Testis (tissue), 2 donors: ENCODE measurements at regions not wholly inside any gene's neighbourhood (a gene's known extent, or its start where the extent isn't known, plus 50 kb on each side); places are given as distances from the start of the nearest gene placed in this dataset.
A peak's percentile ranks its signal among the peaks of the same experiment; 100 is the strongest.

Source experiments
- DNase-seq: peaks from one replicate; pipeline ENCODE4 v3.0.0-alpha.2; 2019
- H3K27ac ChIP-seq, 2 donors: fragments of 200-600 bp; sonication (generic); one replicate each; pipeline ENCODE4 v1.5.1; 2019
- H3K27me3 ChIP-seq: fragments of 200-600 bp; sonication (generic); one replicate; pipeline ENCODE4 v1.5.1; 2019
- H3K36me3 ChIP-seq: fragments of 200-600 bp; sonication (generic); one replicate; pipeline ENCODE4 v1.5.1; 2017; ENCODE audit warnings: low read depth; ENCODE audit errors: missing control alignments
- H3K4me1 ChIP-seq: fragments of 200-600 bp; sonication (generic); one replicate; pipeline ENCODE4 v1.5.1; 2019
- H3K4me3 ChIP-seq, 2 donors: fragments of 200-600 bp; sonication (generic); one replicate each; pipeline ENCODE4 v1.5.1; 2017 to 2019
- H3K9me3 ChIP-seq: fragments of 200-600 bp; sonication (generic); one replicate; pipeline ENCODE4 v1.5.1; 2017
- POLR2A ChIP-seq: fragments of 450-650 bp; IDR thresholded peaks from one replicate; pipeline ENCODE4 v1.6.1; 2017; ENCODE audit warnings: antibody characterized with exemption, mild to moderate bottlenecking, moderate library complexity
- WGBS, 2 donors: methylation state at CpG; one replicate each; pipeline ENCODE4 v1.1.5; 2018; 5-methylcytosine and 5-hydroxymethylcytosine counted together
- intact Hi-C: fragments of 100-400 bp; cut with DNase I; formaldehyde crosslinking; loops from one replicate; pipeline ENCODE4 v1.15.1; 2023; ENCODE audit warnings: low total_unique reads
- TF ChIP-seq, protein P1 (sequence below), 3 experiments: fragments of 450-650 bp in 2 of 3; fragments of 200-600 bp in 1 of 3; sonication (generic) in 1 of 3; IDR thresholded peaks; one replicate each; pipeline ENCODE4 v1.5.1; 2016 to 2019; ENCODE audit warnings: antibody characterized with exemption in 3 of 3, mild to moderate bottlenecking in 2 of 3, moderate library complexity in 1 of 3

DNA sequence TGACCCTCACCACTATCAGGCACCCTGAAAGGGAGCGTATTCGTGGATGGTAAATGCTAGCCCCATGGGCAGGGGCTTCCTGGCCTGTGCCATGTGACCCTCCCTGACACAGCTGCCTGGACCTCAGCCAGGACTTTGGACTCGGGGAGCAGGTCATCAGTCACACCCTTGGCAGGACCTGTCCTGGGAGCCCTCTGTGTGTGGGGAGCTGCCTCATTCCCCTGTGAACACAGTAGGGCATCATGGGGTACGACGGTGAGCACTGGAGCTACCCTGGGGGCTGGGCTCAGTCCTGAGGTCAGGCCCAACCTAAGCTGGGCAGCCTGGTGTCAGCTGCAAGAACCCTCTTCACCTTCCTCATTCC lies 129.3 kb upstream of the FAM20C start:
- intact Hi-C loops: no loop called here

DNA sequence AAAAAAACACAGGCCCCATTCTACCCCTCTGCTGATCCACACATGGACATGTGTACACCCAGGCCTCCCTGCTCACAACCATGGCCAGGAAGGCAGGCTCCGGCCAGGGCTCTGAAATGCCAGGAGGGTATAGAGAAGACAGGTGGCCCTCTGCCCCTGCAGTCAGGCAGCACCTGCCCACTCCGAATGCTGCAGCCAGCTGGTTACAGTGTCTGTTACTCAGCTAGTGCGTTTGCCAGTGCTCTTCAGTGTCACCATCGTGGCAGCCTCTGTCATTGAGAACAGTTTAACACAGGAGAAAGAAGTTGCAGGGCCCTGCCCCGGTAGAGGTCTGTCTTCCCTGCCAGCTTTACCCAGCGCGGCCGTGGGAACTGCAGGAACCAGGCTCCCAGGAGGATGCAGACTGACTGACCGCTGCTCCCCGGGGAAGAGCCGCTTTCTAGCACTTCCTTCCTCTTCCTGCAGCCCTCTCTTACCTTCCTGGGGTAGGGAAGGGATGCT lies 128.8 kb upstream of the FAM20C start:
- Histone ChIP-seq H3K4me3 (no peak overlapping the region), H3K27me3 (no peaks in the 10 kb centered on the region), H3K4me1 (peaks cover 4% of the 10 kb centered on the region), H3K9me3 (no peaks in the 10 kb centered on the region), H3K36me3 (no peaks in the 10 kb centered on the region), H3K27ac (no peak overlapping the region)
- 63 to 70% methylated on average over 10 to 11 of the region's 11 CpGs for WGBS, 2 donors
- TF ChIP-seq POLR2A: no peak
- TF ChIP-seq, protein P1, sequence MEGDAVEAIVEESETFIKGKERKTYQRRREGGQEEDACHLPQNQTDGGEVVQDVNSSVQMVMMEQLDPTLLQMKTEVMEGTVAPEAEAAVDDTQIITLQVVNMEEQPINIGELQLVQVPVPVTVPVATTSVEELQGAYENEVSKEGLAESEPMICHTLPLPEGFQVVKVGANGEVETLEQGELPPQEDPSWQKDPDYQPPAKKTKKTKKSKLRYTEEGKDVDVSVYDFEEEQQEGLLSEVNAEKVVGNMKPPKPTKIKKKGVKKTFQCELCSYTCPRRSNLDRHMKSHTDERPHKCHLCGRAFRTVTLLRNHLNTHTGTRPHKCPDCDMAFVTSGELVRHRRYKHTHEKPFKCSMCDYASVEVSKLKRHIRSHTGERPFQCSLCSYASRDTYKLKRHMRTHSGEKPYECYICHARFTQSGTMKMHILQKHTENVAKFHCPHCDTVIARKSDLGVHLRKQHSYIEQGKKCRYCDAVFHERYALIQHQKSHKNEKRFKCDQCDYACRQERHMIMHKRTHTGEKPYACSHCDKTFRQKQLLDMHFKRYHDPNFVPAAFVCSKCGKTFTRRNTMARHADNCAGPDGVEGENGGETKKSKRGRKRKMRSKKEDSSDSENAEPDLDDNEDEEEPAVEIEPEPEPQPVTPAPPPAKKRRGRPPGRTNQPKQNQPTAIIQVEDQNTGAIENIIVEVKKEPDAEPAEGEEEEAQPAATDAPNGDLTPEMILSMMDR (IDR thresholded peaks at IDR 0.05): no peak
- no peak for DNase-seq
- intact Hi-C loops: no loop called here

More for the DNA sequence above, 129.3 kb upstream of the FAM20C start:
- WGBS, 2 donors: 81% methylated on average over 5 of the region's 5 CpGs; no CpG with 5 or more reads in 1 of the 2 donors
- Histone ChIP-seq H3K27me3 (no peaks in the 10 kb centered on the region), H3K27ac (no peak overlapping the region), H3K4me3 (no peak overlapping the region), H3K9me3 (no peaks in the 10 kb centered on the region), H3K4me1 (peaks cover 4% of the 10 kb centered on the region), H3K36me3 (no peaks in the 10 kb centered on the region)
- TF ChIP-seq, protein P1 (IDR thresholded peaks at IDR 0.05): no peak
- no peak for TF ChIP-seq POLR2A
- DNase-seq: no peak

DNA sequence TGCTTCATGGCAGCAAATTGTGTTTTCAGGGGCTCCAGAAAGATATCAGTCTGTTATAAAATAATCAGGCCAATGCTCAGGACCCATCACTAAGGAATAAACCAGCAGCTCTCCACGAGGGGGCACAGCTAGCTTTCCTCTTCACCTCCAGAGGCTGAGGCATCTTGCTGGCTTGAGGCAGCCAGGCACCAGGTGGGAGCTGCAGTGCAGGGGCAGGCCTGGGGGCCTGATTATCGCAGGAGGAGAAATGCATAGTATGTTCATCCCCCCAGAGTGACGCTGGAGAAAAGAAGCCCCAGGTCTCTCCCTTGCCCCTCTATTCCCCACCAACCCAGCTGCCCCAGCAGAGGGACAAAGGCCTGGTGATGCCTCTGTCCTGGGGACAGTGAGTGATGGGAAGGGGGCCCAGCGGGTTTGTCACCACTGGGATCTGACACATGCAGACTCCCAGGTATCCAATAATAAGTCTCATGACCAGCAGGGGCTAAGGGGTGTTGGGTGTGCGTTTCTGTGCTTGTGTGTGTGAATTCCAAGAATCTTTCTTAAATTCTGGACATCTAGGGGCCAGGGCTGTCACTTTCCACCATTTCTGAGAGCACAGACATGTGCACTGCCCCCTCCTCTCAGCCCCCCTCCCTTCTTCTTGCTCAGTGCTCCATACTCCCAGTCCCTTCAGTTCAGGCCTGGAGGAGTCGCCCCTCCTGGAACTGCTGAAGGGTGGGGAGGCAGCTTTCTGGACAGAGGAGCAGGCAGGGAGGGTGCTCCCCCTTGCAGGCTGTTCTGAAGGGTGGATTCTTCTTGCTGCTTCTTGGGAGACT lies 128.1 kb upstream of the FAM20C start:
- no peaks in the 10 kb centered on the region for H3K9me3 ChIP-seq
- no peaks in the 10 kb centered on the region for H3K27me3 ChIP-seq
- peaks cover 4% of the 10 kb centered on the region for H3K4me1 ChIP-seq
- peak; percentile 89 for DNase-seq
- no peak overlapping the region for H3K27ac ChIP-seq
- TF ChIP-seq, protein P1 (IDR thresholded peaks at IDR 0.05): peak; percentile 44 to 53 (median 48)
- no peak for TF ChIP-seq POLR2A
- H3K4me3 ChIP-seq: no peak overlapping the region
- 54 to 63% methylated on average over 6 of the region's 6 CpGs for WGBS, 2 donors
- intact Hi-C loops: no loop called here
- no peaks in the 10 kb centered on the region for H3K36me3 ChIP-seq

DNA sequence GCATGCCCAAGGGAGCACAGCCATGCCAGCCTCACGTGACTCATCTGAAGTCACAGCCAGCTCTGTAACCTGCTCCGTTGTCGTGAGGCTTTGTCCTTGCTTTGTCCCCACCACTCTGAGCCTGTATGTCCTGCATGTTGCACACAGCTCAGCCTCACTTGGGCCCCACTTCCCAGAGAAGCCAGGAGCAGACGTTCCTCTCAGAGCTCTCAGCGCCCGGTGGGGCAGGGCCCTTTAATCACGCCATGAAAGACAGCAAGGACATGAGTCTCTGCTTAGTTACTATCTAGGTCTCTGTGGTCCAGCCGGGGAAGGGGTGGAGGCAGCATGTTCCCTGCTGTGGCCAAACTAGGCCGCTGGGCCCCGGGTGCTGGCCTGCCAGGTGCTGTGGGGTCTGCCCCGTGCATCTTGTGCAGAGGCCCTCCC lies 127.4 kb upstream of the FAM20C start:
- no peak for DNase-seq

More for the DNA sequence above, 127.4 kb upstream of the FAM20C start:
- H3K9me3 ChIP-seq: no peaks in the 10 kb centered on the region
- H3K36me3 ChIP-seq: no peaks in the 10 kb centered on the region
- H3K27ac ChIP-seq: no peak overlapping the region
- intact Hi-C loops: no loop called here
- peaks cover 4% of the 10 kb centered on the region for H3K4me1 ChIP-seq
- no peaks in the 10 kb centered on the region for H3K27me3 ChIP-seq
- WGBS, 2 donors: 67% methylated on average over 11 of the region's 11 CpGs
- no peak overlapping the region for H3K4me3 ChIP-seq
- no peak for TF ChIP-seq POLR2A
- TF ChIP-seq, protein P1 (IDR thresholded peaks at IDR 0.05): no peak
